Stimulated activated CD4-positive, alpha-beta T cell treated with anti-CD3 and anti-CD28 coated beads, Interleukin-2, amount 100 ng/mL, for 48 hours (primary cell): ENCODE measurements at regions not wholly inside any gene's neighbourhood (a gene's known extent, or its start where the extent isn't known, plus 50 kb on each side); places are given as distances from the start of the nearest gene placed in this dataset.
"Not testable (repeated sequence)": the region's sequence is repeated elsewhere in the genome, so short reads cannot be mapped to it uniquely, and the experiment has no call there.

Experiments used
- DNase-seq, 2 donors: peaks; one replicate each; pipeline ENCODE4 v3.0.0-alpha.2; 2020

DNA sequence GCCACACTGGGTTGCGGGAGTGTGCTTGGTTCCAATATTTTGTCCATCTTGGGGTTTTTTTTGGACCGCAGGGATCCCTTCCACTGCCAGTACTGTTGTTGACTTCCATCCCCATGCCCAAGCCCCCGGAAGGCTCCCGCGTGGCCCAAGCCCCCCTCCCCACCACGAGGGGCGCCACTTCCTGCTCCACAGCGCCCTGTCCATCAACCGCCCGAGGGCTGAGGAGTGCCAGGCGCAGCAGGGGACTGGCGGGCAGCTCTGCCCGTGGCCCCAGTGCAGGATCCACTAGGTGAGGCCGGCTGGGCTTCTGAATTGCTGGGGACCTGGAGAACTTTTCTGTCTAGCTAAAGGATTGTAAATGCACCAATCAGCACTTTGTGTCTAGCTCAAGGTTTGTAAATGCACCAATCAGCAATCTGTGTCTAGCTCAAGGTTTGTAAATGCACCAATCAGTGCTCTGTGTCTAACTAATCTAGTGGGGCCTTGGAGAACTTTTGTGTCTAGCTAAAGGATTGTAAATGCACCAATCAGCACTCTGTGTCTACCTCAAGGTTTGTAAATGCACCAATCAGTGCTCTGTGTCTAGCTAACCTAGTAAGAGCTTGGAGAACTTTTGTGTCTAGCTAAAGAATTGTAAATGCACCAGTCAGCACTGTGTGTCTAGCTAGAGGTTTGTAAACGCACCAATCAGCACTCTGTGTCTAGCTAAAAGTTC, 281.3 kb upstream of the CHAC2 start:
- not testable (repeated sequence) for DNase-seq

DNA sequence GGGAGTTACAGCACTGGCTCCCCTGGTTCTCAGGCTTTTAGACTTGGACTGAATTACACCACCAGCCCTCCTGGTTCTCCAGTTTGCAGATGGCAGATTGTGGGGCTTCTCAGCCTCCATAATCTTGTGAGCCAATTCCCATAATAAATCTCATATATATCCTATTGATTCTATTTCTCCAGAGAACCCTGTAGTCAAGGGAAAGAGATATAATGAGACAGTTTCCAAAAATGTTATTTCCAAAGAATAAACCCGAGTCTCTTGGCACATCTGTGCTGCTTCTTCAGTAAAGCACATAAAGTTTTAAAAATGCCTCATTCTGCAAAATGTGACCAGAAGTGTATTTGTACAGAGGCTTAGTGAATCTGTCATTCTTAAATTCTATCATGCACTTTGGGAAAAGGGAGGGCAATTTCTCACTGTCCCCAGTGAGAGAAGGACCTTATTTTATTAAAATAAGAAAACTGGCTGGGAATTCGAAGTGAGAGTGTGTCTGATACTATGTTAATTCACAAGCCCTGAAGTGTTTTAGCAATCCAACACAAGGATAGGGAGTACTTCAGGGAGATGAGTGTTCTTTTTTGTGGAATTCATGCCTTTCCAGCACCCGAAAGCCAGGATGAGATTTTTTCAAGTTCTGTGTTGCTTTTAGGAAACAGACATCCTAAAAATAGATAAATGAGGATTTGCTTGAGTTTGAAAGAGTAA, 282.4 kb upstream of the CHAC2 start:
- DNase-seq = no peak

DNA sequence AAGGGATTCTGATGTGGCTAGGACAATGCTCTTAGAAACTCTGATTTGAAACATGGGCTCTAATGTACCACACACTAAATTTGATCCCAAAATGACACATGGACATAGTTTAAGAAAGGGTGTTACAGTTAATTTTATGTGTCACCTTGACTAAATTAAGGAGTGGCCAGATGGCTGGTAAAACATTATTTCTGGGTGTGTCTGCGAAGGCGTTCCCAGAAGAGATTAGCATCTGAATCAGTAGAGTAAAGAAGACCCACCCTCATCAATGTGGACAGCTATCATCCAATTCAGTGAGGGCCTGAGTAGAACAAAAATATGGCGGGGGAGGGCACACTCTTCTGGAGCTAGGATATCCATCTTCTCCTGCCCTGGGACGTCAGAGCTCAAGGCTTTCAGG, 283.1 kb upstream of the CHAC2 start:
- no peak for DNase-seq

DNA sequence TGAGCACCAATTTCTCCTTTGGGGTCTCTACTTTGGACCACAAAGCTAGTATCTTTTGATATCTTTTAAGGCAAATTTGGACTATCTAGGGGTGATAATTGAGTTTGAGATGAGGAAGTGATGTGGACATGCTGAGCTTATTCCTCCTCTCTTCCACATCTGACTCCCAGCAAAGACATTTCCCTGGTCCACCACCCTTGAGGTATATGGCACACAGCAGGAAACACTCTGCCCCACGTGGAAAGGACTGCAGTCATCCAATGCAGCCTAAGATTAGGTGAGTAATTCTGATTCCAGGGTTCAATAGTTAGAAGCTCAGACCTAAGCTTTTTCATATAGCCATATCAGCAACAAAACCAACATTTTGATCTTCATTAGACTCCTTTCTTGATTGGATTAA, 290.1 kb upstream of the CHAC2 start:
- DNase-seq = no peak

DNA sequence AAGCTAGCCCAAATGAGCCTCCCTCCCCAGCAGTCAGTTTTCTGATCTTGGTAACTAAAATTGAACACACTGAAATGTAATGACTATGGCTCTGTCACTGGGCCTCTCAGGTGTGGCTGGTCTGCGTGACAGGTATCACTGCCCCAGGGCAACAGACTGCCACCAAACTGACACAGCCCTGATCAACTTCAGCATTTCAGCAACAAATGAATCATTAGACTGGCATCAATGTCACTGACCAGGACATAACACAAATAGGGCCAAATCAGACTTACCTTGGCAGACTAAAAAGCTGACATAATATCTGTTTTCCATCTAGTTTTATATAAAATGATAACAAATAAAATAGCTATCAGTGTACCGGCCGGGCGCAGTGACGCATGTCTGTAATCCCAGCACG, 290.8 kb upstream of the CHAC2 start:
- DNase-seq = no peak

DNA sequence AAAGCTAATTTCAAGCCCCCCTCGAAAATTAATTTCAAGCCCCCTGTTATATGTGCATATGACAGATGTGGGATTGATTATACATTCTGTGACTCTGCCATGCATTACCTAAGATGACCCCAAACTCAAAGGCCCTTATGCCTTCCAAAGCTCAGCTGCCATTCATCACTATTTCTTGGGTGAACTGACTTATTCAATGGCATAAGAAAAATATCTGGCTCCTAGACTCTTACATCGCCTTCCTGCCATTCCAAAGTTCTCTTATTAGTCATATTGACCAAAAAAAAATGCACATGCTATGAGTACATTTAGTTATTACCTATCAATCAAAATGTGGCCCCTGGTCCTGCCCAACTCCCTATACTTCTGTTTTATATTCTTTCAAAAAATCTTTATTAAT, 291.8 kb upstream of the CHAC2 start:
- no peak for DNase-seq

DNA sequence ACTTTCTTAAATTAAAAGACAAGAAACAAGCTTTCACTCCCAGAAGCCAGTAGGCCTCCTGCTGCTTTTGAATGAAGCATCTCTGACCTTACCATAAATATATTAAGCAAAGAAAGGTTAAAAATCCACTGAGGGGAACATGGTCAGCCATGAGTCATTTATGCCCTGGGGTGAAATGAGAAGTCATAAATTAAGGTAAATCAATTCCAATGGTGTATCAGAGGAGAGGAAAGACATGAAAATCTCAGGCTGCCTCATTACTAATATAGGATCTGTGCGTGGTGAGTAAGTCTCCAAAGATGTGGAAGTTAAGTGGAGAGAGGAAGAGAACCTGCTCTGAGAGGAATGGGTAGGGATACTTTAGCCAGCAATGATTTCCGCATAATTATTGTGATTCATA, 292.3 kb upstream of the CHAC2 start:
- no peak for DNase-seq

DNA sequence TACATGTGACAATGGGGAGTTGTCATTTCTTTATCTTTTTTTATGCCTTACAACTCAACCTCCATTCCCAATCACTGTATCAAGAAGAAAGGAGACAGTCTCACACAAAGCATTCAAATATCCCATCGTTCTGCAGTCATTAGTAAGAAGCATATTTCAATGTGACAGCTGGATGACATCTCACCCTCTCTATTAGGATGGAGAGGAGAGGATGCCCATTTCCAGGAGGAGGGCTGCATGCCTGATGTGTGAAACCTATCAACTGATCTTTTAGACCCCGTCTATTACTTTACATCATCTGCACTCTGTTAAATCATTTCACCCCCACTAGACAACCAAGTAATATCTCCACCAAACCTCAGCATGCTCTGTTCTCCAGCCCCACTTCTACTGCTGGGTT, 292.7 kb upstream of the CHAC2 start:
- DNase-seq = no peak

DNA sequence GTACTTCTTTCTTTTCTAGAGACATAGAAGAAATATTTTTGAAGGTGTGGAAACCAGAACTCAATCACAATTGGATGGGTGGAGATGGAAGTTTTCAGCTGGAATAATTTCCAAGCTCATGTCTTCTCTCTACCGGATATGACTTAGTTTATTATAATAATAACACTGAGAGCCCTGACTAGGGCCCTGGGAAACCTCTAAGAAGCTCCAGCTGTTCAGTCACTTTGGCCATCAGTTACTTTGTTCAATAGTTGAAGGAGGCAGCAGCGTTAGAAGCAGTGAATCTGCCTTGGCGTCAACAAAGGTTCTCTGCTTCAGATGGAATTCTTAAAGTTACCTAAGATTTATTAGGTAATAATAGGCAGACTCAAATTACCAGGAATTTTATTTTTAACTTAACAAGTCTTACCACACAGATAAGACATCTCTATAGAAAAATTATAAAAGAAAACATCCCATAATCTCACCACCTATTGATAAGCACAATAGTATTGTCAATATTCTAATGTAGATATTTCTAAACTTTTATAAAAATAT, 293.8 kb upstream of the CHAC2 start:
- no peak for DNase-seq

DNA sequence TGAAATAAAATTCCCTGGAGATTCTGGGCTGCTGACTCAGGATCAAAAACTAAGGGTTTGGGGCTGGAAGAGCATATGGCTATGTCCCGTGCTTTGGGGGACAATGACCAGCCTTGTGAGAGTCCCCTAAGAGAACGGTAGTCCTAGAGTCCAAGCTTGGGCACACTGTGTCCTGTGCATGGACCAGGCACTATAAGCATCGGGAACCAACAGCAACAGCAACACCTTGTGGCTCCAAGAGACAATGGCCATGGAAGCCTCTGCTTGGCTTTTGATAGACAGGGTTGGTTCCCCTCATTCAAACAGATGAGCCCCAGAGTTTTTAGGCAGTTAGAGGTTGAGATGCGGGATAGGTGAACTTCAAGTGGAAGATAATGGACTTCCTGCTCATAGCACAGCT, 294.4 kb upstream of the CHAC2 start:
- DNase-seq = no peak

DNA sequence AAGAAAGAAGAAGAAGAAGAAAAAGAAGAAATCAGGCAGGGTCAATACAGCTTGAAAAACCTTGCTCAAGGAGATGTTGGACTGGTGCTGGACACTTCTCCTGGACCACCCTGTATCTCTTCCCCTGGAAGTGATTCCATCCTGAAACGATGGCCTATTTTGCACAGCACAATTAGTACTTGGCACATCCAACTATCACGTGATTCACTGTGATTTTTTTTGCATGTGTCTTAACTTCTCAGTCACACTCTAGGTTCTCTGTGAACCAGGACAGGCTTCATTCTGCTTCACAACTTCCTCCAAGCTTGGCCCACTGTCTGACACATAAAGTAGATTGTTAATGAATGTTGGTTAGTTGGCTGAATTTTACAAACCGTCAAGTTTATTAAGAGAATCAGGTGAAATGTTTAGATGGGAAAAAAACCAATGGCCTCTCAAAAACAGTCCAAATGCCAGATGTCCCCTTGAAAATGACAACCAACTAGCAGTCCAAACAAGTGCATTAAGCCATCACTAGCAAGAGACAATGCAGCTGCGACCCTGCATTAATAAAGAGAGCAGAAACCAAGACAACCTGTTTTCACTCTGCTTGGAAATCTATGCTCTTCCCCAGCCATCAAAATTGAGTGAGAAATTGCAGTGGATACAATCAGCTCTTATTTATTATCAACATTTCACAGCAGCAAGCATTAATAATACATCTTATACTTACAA, 300.0 kb upstream of the CHAC2 start:
- DNase-seq = no peak

DNA sequence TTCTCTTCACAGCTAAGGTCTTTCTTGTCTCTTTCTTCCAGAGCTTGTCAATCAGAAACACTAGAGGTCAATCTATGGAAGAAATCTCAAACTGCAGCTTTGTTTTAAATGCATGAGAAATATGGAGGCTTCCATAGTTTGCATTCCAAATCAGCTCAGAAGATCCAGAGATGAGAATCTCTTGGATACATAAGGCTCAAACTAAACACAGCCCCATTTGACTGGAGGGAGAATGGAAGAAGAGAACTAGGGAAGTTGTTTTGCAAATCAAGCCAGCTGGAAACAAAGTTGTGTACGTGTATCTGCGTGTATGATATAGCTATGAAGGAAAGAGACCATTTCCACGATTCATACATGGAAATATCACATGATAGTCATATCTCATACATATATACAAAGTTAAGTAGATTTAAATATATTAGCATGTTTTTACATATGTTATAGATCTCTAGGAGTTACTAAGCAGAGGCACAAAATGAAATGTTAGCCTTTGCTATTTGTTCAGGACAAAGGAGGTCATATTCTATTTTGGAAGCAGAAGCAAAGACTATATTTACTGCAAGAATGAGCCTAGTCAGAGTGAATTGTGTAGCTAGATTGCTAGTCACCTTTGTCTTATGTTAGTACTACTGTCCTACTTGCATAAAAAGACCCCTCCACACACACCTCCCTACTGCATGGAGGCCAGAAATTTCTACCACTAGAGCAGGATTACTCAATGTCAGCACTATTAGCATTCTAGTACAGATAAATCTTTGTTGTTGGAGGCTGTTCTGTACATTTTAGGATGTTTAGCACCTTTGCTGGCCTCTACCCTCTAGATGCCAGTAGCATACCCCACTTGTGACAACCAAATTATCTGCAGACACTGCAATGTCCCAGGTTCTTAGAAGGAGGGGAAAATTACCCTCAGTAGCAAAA, 303.5 kb upstream of the CHAC2 start:
- no peak for DNase-seq

DNA sequence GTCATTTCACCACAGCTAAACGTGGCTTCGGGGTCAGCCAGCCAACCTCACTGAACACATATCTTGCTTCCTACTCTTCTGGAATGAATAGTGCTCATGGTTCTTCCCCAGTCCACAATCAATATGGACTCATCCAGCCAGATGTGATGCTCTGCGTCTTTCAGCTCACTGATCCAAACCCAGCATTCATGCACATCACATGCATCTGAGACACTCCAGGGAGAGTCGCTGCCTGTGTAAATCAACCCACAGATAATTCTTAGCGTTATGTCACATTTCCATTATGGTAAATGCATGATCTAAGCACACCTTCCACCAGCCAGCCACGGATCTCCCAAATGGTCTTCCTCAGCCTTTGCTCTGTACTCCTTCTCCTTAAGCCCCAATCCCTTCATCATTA, 306.7 kb upstream of the CHAC2 start:
- no peak for DNase-seq

DNA sequence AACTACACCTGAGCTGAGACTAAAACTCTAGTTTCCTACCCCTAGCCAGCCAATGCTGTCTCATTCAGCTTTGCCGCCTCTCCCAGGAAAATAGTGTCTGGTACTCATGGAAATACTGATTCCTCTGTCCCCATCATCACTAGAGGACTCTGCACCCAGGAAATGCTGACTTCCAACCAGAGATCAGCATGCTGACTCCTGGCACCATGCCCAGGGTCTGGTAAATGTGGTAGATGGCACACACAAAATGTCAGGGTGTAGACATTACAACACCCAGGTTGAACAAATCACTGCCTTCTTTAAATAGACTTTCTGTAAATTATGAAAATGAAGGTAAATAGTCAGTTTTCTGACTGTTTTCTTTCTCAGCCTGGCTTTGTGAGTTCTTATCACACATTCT, 307.3 kb upstream of the CHAC2 start:
- DNase-seq = no peak

DNA sequence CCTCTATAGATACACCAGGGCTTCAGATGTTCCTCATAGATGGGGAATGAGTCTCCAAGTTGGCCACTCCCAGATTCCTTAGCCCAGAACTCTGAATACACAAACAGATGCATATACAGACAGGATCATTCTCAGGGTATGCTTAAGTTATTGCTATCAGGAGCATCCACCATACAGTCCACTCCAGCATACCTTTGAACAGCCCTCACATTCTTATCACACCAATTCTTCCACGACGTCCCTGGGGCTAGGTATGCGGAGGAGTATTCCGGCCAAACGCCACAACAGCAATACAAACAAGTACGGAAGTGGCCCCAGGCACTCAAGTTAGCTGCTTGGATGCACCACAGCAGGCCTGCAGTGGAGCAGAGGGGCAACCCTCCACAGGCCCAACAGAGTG, 312.5 kb upstream of the CHAC2 start:
- no peak for DNase-seq

DNA sequence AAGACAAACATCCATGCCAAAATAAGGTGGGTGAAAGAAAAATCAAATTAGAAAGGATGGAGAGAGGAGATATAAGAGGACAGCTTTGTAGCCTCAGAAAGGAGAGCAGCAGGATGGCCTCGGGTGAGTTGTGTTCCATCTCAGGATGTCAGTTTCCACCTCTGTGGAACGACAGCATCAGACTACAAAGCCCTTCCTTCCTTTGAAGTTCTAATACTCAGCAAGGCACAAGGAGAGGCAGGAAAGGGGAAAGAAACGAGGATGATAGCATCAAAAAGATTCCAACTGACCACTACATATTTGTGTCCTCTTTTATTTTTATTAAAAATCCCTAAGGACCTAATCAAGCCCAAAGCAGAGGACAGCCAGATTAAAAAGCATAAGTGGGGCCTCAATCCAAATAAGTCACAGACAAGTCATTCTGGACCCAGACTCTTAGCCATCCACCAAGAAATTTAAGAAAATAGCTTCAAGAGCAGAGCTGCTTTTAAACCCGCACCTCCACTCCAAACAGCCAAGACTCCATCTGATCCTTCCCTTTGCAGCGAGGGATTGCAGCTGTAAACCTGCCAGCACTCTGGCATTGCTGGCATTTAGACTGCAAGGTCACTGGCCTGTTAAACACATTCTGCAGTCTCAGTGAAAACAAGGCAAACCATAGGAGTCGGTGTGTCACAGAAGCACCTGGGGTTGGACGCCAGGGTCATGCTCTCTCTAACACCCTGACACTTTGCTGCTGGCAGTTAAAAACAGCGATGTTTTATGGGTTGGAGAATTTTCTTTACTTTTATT, 314.5 kb upstream of the CHAC2 start:
- DNase-seq = no peak

DNA sequence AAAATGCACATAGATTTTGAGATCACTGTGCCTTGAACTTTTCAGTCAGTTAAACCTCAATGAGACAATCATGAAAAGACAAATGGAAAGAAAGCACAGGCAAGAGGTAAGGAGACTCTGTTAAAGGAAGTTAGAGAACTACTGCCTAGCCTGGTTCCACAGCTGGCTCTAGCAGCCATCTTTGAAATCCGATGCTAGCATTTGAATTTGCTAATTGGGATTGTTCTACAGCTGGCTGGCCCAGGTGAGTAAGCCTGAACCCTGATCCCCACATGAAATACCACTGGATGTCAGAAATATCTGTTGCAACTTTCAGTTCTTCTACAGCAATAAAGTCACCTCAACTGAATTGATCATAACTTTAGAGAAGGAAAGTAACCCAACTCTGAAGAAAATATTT, 315.2 kb upstream of the CHAC2 start:
- DNase-seq = no peak

DNA sequence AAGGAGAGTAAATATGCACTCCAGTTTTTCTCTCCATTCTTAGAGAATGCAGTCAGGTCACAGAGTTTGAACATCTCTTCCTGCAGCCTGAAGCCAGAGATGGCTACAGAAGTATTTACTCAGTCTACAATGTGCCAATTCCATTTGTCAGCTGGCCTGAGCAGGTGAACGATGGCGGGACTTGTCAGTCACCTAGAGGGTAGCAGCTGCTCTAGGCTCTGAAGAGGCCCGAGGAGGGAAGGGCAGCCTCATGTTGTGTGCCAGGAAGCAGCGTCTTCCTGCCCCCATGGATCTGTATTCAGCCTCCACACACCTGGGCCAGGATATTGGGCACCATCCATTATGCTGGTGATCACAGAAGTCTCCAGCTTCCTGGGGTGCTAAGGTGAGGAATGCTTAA, 316.7 kb upstream of the CHAC2 start:
- no peak for DNase-seq

DNA sequence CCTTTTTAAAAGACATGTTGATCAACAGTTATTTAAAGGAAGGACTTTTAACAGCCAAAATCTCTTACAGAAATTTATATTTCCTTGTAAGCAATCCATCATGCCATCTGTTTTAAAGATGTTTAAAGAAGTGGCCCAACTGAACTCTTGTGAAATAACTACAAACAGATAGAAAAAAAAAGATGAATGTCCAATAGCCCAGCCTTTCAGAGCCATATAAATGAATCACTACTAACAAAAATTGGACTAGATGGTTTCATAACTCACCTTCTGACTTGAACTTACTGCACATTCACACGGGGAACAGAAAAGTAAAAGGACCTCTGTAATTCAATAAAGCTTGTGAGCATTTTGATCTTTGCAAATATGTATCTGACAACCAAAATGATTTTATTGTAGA, 319.0 kb upstream of the CHAC2 start:
- DNase-seq = no peak

DNA sequence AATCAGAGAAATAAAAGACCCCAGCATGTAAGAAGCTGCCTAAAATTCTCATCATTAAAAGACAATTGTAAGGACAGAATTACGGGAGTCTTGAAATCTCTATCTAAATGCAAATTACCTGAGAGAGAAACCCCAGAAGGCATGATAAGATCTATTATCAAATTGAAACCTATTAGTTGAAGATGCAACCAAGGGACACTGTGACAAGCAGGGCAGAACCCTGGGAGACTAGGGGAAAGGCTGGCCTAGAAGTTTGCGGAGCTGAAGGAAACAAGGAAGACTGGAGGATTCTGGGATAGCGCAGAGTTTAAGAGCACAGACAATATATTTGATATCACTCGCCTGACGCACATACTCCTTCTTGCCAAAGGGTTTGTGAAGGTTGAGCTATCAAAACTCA, 319.5 kb upstream of the CHAC2 start:
- DNase-seq = no peak

DNA sequence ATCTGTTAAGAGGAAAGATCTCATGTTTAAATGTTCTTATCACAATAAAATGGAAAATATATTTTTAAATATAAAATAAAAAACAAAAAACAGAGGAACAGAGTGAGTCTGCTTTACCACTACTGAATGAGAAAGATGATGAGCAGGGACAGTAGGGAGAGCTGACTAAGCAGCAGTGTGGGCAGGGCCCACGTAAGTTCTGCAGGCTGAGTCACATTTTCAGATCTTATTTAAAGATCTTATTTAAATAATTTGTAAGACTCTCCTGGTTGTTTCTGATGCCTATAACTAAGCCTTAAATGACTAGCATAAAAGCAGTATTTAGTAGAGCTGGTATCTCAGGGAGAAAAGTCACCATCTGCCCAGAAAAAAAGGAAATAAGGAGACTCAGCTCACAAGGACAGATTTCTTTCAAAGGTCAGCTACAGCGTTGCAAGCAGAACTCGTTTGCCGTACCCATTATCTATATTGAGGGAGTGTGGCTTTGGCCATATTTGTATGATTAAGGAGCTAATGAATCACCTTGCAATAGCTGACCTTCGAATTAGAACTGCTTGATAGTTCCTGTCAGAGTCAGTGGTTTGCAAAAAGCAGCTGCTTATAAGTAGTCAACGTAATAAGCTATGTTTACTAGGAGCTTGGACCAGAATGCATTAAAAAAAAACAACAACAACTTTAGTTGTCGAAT, 322.1 kb upstream of the CHAC2 start:
- DNase-seq = no peak
